ENCODE measurements at regions not wholly inside any gene's neighbourhood (a gene's known extent, or its start where the extent isn't known, plus 50 kb on each side); places are given as distances from the start of the nearest gene placed in this dataset.
A peak's percentile ranks its signal among the peaks of the same experiment; 100 is the strongest.

- Mint-ChIP-seq H3K4me3 (no peak overlapping the region), H3K4me1 (no peaks in the 10 kb centered on the region), H3K27ac (no peak overlapping the region), H3K9me3 (peaks cover 0 to 2% (median 0%) of the 10 kb centered on the region in 7 donors), H3K36me3 (no peaks in the 10 kb centered on the region), H3K27me3 (peaks cover 4% of the 10 kb centered on the region)
- H3K4me1 ChIP-seq (ENCODE audit: control insufficient read depth, insufficient read depth, low read length, poor library complexity, severe bottlenecking), result no peaks in the 10 kb centered on the region
- H3K9me3 ChIP-seq (ENCODE audit: control insufficient read depth in 2 of 2, low read length in 2 of 2), result no peaks in the 10 kb centered on the region
- no peaks in the 10 kb centered on the region for H3K36me3 ChIP-seq (ENCODE audit: control insufficient read depth, insufficient read depth, low read length)
- no peak for DNase-seq
- H3K27me3 ChIP-seq (ENCODE audit: control insufficient read depth, insufficient read depth, low read length), result no peaks in the 10 kb centered on the region
- H3K4me3 ChIP-seq (ENCODE audit: low read depth, low read length), result no peak overlapping the region
- no peak overlapping the region for H3K27ac ChIP-seq (ENCODE audit: insufficient read depth, low read length, poor library complexity, severe bottlenecking)
- no peak for ATAC-seq (ENCODE audit: low read depth in 2 of 2)
Observed at GRCh38 chr3:157868196-157868595, 238.0 kb downstream of the SHOX2 start.

- Mint-ChIP-seq H3K36me3 (no peaks in the 10 kb centered on the region), H3K27ac (no peak overlapping the region), H3K4me3 (no peak overlapping the region), H3K4me1 (no peaks in the 10 kb centered on the region), H3K27me3 (peaks cover 4% of the 10 kb centered on the region), H3K9me3 (peaks cover 0 to 3% (median 0%) of the 10 kb centered on the region in 7 donors)
- no peaks in the 10 kb centered on the region for H3K9me3 ChIP-seq (ENCODE audit: control insufficient read depth in 2 of 2, low read length in 2 of 2)
- ATAC-seq (ENCODE audit: low read depth in 2 of 2) (no peak), DNase-seq (peak in 1 of 3 donors; percentile 20)
- H3K4me1 ChIP-seq (ENCODE audit: control insufficient read depth, insufficient read depth, low read length, poor library complexity, severe bottlenecking), result no peaks in the 10 kb centered on the region
- H3K27me3 ChIP-seq (ENCODE audit: control insufficient read depth, insufficient read depth, low read length), result no peaks in the 10 kb centered on the region
- no peak overlapping the region for H3K27ac ChIP-seq (ENCODE audit: insufficient read depth, low read length, poor library complexity, severe bottlenecking)
- H3K4me3 ChIP-seq (ENCODE audit: low read depth, low read length), result no peak overlapping the region
- no peaks in the 10 kb centered on the region for H3K36me3 ChIP-seq (ENCODE audit: control insufficient read depth, insufficient read depth, low read length)
Observed at GRCh38 chr3:157865352-157866000, 240.7 kb downstream of the SHOX2 start.

- Histone ChIP-seq H3K9me3 (ENCODE audit: control insufficient read depth in 2 of 2, low read length in 2 of 2) (no peaks in the 10 kb centered on the region), H3K4me1 (ENCODE audit: control insufficient read depth, insufficient read depth, low read length, poor library complexity, severe bottlenecking) (no peaks in the 10 kb centered on the region), H3K27me3 (ENCODE audit: control insufficient read depth, insufficient read depth, low read length) (no peaks in the 10 kb centered on the region), H3K27ac (ENCODE audit: insufficient read depth, low read length, poor library complexity, severe bottlenecking) (no peak overlapping the region), H3K36me3 (ENCODE audit: control insufficient read depth, insufficient read depth, low read length) (no peaks in the 10 kb centered on the region), H3K4me3 (ENCODE audit: low read depth, low read length) (no peak overlapping the region)
- DNase-seq (no peak), ATAC-seq (ENCODE audit: low read depth in 2 of 2) (no peak)
- H3K4me1 Mint-ChIP-seq, result no peaks in the 10 kb centered on the region
- no peak overlapping the region for H3K4me3 Mint-ChIP-seq
- H3K27ac Mint-ChIP-seq, result no peak overlapping the region
- peaks cover 4% of the 10 kb centered on the region for H3K27me3 Mint-ChIP-seq
- peaks cover 0 to 5% (median 0%) of the 10 kb centered on the region in 7 donors for H3K9me3 Mint-ChIP-seq
- no peaks in the 10 kb centered on the region for H3K36me3 Mint-ChIP-seq
Observed at GRCh38 chr3:157861076-157861765, 245.0 kb downstream of the SHOX2 start.

GRCh38 chr3:157859541-157859940, 246.7 kb downstream of the SHOX2 start:
- H3K27ac Mint-ChIP-seq, result no peak overlapping the region
- H3K27ac ChIP-seq (ENCODE audit: insufficient read depth, low read length, poor library complexity, severe bottlenecking), result no peak overlapping the region

GRCh38 chr3:157858821-157859220, 247.4 kb downstream of the SHOX2 start:
- H3K4me3 ChIP-seq (ENCODE audit: low read depth, low read length), result no peak overlapping the region
- no peaks in the 10 kb centered on the region for H3K9me3 ChIP-seq (ENCODE audit: control insufficient read depth in 2 of 2, low read length in 2 of 2)
- no peak overlapping the region for H3K27ac Mint-ChIP-seq
- H3K9me3 Mint-ChIP-seq, result peaks cover 0 to 5% (median 0%) of the 10 kb centered on the region in 7 donors
- no peaks in the 10 kb centered on the region for H3K4me1 ChIP-seq (ENCODE audit: control insufficient read depth, insufficient read depth, low read length, poor library complexity, severe bottlenecking)
- H3K27me3 ChIP-seq (ENCODE audit: control insufficient read depth, insufficient read depth, low read length), result no peaks in the 10 kb centered on the region
- ATAC-seq (ENCODE audit: low read depth in 2 of 2) (no peak), DNase-seq (no peak)
- H3K27me3 Mint-ChIP-seq, result no peaks in the 10 kb centered on the region
- H3K27ac ChIP-seq (ENCODE audit: insufficient read depth, low read length, poor library complexity, severe bottlenecking), result no peak overlapping the region
- no peaks in the 10 kb centered on the region for H3K4me1 Mint-ChIP-seq
- H3K36me3 Mint-ChIP-seq, result no peaks in the 10 kb centered on the region
- no peaks in the 10 kb centered on the region for H3K36me3 ChIP-seq (ENCODE audit: control insufficient read depth, insufficient read depth, low read length)
- no peak overlapping the region for H3K4me3 Mint-ChIP-seq

More at GRCh38 chr3:157859541-157859940, 246.7 kb downstream of the SHOX2 start:
- DNase-seq (no peak), ATAC-seq (ENCODE audit: low read depth in 2 of 2) (no peak)
- Mint-ChIP-seq H3K9me3 (peaks cover 0 to 5% (median 0%) of the 10 kb centered on the region in 7 donors), H3K4me3 (peak overlapping the region in 1 of 4 donors; percentile 68), H3K27me3 (peaks cover 4% of the 10 kb centered on the region), H3K4me1 (no peaks in the 10 kb centered on the region), H3K36me3 (no peaks in the 10 kb centered on the region)
- Histone ChIP-seq H3K27me3 (ENCODE audit: control insufficient read depth, insufficient read depth, low read length) (no peaks in the 10 kb centered on the region), H3K4me3 (ENCODE audit: low read depth, low read length) (no peak overlapping the region), H3K4me1 (ENCODE audit: control insufficient read depth, insufficient read depth, low read length, poor library complexity, severe bottlenecking) (no peaks in the 10 kb centered on the region), H3K9me3 (ENCODE audit: control insufficient read depth in 2 of 2, low read length in 2 of 2) (no peaks in the 10 kb centered on the region), H3K36me3 (ENCODE audit: control insufficient read depth, insufficient read depth, low read length) (no peaks in the 10 kb centered on the region)

GRCh38 chr3:157857440-157857839, 248.8 kb downstream of the SHOX2 start:
- Mint-ChIP-seq H3K4me3 (no peak overlapping the region), H3K36me3 (no peaks in the 10 kb centered on the region), H3K27ac (no peak overlapping the region), H3K4me1 (no peaks in the 10 kb centered on the region), H3K9me3 (peaks cover 0 to 2% (median 0%) of the 10 kb centered on the region in 7 donors), H3K27me3 (peaks cover 6% of the 10 kb centered on the region)
- Histone ChIP-seq H3K27ac (ENCODE audit: insufficient read depth, low read length, poor library complexity, severe bottlenecking) (no peak overlapping the region), H3K27me3 (ENCODE audit: control insufficient read depth, insufficient read depth, low read length) (no peaks in the 10 kb centered on the region), H3K9me3 (ENCODE audit: control insufficient read depth in 2 of 2, low read length in 2 of 2) (no peaks in the 10 kb centered on the region), H3K4me1 (ENCODE audit: control insufficient read depth, insufficient read depth, low read length, poor library complexity, severe bottlenecking) (no peaks in the 10 kb centered on the region), H3K4me3 (ENCODE audit: low read depth, low read length) (no peak overlapping the region), H3K36me3 (ENCODE audit: control insufficient read depth, insufficient read depth, low read length) (no peaks in the 10 kb centered on the region)
- DNase-seq (no peak), ATAC-seq (ENCODE audit: low read depth in 2 of 2) (no peak)

GRCh38 chr3:157856078-157856939, 249.9 kb downstream of the SHOX2 start:
- H3K27ac ChIP-seq (ENCODE audit: insufficient read depth, low read length, poor library complexity, severe bottlenecking), result no peak overlapping the region
- no peak for ATAC-seq (ENCODE audit: low read depth in 2 of 2)
- no peaks in the 10 kb centered on the region for H3K27me3 ChIP-seq (ENCODE audit: control insufficient read depth, insufficient read depth, low read length)
- no peaks in the 10 kb centered on the region for H3K36me3 ChIP-seq (ENCODE audit: control insufficient read depth, insufficient read depth, low read length)
- H3K9me3 ChIP-seq (ENCODE audit: control insufficient read depth in 2 of 2, low read length in 2 of 2), result no peaks in the 10 kb centered on the region
- Mint-ChIP-seq H3K36me3 (no peaks in the 10 kb centered on the region), H3K4me1 (no peaks in the 10 kb centered on the region), H3K4me3 (no peak overlapping the region), H3K27ac (no peak overlapping the region), H3K27me3 (peaks cover 6% of the 10 kb centered on the region), H3K9me3 (peaks cover 0 to 2% (median 0%) of the 10 kb centered on the region in 7 donors)
- no peak for DNase-seq
- H3K4me3 ChIP-seq (ENCODE audit: low read depth, low read length), result no peak overlapping the region
- no peaks in the 10 kb centered on the region for H3K4me1 ChIP-seq (ENCODE audit: control insufficient read depth, insufficient read depth, low read length, poor library complexity, severe bottlenecking)
